GM18907 (cell line): ENCODE measurements at regions not wholly inside any gene's neighbourhood (a gene's known extent, or its start where the extent isn't known, plus 50 kb on each side); places are given as distances from the start of the nearest gene placed in this dataset.

Experiments used
- ATAC-seq: cut with Tn5 transposase; IDR thresholded peaks from one replicate; pipeline ENCODE4 v1.9.1; 2021; ENCODE audit warnings: mild to moderate bottlenecking, moderate library complexity; ENCODE audit not compliant: unreplicated experiment

DNA sequence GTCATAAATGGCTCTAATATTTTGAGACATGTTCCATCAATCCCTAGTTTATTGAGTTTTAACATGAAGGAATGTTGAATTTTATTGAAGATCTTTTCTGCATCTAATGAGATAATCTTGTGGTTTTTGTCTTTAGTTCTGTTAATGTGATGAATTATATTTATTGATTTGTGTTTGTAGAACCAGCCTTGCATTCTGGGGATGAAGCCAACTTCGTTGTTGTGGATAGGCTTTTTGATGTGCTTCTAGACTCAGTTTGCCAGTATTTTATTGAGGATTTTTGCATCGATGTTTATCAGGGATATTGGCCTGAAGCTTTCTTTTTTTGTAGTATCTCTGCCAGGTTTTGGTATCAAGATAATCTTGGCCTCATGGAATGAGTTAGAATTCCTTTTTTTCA lies 72.0 kb upstream of the CD96 start:
- ATAC-seq: no peak

DNA sequence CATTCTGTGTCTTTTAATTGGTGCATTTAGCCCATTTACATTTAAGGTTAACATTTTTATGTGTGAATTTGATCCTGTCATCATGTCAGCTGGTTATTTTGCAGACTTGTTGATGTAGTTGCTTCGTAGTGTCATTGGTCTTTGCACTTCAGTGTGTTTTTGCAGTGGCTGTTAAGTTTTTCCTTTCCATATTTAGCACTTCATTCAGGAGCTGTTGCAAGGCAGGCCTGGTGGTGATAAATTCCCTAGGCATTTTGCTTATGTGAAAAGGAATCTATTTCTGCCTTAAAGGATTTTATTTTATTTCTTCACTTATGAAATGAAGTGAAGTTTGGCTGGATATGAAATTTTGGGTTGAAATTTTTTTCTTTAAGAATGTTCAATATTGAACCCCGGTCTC lies 70.2 kb upstream of the CD96 start:
- ATAC-seq: no peak

DNA sequence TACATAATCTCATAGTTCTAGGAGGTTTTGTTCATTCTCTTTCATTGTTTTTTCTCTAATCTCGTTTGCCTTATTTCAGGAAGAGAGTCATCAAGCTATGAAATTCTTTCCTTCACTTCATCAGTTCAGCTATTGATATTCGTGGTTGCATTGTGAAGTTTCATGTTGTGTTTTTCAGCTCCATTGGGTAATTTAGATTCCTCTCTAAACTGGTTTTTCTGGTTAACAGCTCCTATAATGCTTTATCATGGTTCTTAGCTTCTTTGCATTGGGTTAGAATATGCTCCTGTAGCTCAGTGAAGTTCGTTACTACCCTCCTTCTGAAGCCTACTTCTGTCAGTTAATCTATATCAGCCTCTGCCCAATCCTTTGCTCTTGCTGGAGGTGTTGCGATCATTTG lies 69.4 kb upstream of the CD96 start:
- ATAC-seq: no peak

DNA sequence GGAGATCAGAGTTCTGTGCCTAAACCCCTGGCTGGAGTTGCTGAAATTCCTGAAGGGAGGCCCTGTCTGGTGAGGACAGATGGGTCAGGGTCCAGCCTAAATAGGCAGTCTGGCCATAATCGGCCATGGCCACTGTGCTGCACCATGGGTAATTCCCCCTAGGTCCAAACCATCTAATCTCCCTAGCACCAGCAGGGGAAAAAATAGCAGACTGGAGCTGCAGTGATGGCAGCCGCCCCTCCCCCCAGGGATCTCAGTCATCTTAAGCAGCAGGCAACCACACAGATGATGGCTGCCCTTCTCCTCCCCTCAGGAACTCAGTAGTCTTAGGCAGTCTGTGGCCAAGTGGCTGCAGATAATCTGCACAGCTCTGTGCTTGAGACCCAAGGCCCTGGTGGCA lies 68.4 kb upstream of the CD96 start:
- no peak for ATAC-seq

DNA sequence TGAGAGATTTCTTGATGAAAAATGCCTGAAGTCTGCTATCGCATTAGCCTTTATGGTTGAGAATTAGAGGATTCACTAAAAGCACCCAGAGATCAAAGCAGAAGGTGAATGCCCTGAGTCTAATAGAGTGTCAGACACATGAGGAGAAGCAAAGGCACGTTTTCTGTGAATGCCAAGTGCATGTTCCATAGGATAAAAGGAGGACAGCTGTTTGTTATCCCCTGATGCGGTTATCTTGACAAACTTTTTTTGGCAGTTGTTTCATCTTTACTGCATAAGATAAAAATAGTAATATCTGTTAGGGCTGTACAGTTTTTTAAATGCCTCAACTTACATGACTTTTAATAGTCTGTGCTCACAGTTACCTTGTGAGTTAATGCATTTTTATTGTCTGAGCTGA lies 65.3 kb upstream of the CD96 start:
- ATAC-seq: no peak

- no peak for ATAC-seq
Observed at GRCh38 chr3:111480091-111480490, 61.9 kb upstream of the CD96 start.

- ATAC-seq: no peak
Observed at GRCh38 chr3:111481551-111481950, 60.4 kb upstream of the CD96 start.

DNA sequence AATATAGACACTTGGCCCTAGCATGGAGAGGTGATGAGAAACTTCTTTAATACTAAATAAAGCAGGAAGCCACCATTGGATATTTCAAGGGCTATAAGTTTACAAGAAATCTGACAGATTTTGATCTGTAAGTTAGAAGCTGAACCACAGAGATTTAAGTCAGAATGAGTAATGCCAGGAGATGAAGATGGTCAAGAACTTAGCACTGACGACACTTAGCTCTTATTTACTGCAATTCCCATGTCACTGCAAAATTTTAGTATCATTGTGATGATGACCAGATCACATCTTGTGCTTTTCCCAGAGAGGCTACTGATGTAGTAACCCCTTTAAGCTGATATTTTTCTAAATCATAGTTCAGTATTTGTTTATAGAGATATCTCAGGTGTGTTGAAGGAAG lies 59.4 kb upstream of the CD96 start:
- no peak for ATAC-seq

DNA sequence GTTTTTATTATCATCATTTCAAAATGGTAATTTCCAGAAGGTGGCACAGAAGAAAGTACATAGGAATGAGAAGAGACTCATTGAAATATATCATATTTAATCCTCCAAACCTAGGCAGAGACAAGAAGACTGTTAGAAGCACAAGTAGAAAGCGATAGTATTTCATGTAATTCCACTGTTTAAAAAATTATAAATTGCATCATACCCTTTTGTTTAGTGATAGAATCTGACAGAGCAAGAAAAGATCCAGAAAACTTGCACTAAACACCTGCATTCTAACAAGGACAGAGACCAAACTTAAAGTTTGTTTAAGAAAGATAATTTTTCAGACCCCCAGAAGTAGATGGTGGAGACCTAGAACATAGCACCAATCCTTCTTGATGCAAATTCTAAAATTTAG lies 56.9 kb upstream of the CD96 start:
- ATAC-seq: no peak
